OCI-LY1 (cell line): ENCODE measurements at regions not wholly inside any gene's neighbourhood (a gene's known extent, or its start where the extent isn't known, plus 50 kb on each side); places are given as distances from the start of the nearest gene placed in this dataset.

ENCODE experiments used
- H2AFZ ChIP-seq: fragments of 200-600 bp; sonication (generic), shearing (Covaris generic); 2 replicates; pipeline ENCODE4 v1.6.0; 2014; ENCODE audit warnings: antibody characterized with exemption, mild to moderate bottlenecking, low read length
- H3F3A ChIP-seq: fragments of 200-600 bp; sonication (generic), shearing (Covaris generic); 2 replicates; pipeline ENCODE4 v1.6.0; 2014; ENCODE audit warnings: mild to moderate bottlenecking, antibody characterized with exemption, low read length, moderate library complexity; ENCODE audit not compliant: insufficient read depth
- H3K27ac ChIP-seq: fragments of 200-600 bp; sonication (generic); 2 replicates; pipeline ENCODE4 v1.5.1; 2014; ENCODE audit warnings: low read length, mixed run types, mild to moderate bottlenecking, low read depth; ENCODE audit not compliant: poor library complexity, severe bottlenecking
- H3K27me3 ChIP-seq: fragments of 200-600 bp; sonication (generic); 2 replicates; pipeline ENCODE4 v1.6.0; 2014; ENCODE audit warnings: antibody characterized with exemption, mild to moderate bottlenecking, low read length, moderate library complexity; ENCODE audit not compliant: insufficient read depth
- H3K36me3 ChIP-seq: fragments of 200-600 bp; sonication (generic); 2 replicates; pipeline ENCODE4 v1.6.1; 2014; ENCODE audit warnings: mild to moderate bottlenecking, antibody characterized with exemption, low read length, moderate library complexity, mixed read lengths; ENCODE audit not compliant: insufficient read depth
- H3K4me1 ChIP-seq: fragments of 200-600 bp; sonication (generic); 2 replicates; pipeline ENCODE4 v1.5.1; 2014; ENCODE audit warnings: mild to moderate bottlenecking, low read length, moderate library complexity; ENCODE audit not compliant: insufficient read depth, severe bottlenecking
- H3K4me2 ChIP-seq: fragments of 200-600 bp; sonication (generic), shearing (Covaris generic); 2 replicates; pipeline ENCODE4 v1.6.1; 2014; ENCODE audit warnings: low read length
- H3K4me3 ChIP-seq: fragments of 200-600 bp; sonication (generic); 2 replicates; pipeline ENCODE4 v1.5.1; 2014; ENCODE audit warnings: low read length, low read depth, mild to moderate bottlenecking, mixed read lengths; ENCODE audit not compliant: poor library complexity, severe bottlenecking
- H3K79me2 ChIP-seq: fragments of 200-600 bp; shearing (Covaris generic); 2 replicates; pipeline ENCODE4 v1.6.1; 2016; ENCODE audit warnings: mixed run types, low read length, mixed read lengths; ENCODE audit not compliant: insufficient read depth
- H3K9ac ChIP-seq: fragments of 200-600 bp; sonication (generic), shearing (Covaris generic); 2 replicates; pipeline ENCODE4 v1.6.1; 2014; ENCODE audit warnings: mild to moderate bottlenecking, low read length, mixed read lengths
- H3K9me2 ChIP-seq: fragments of 200-600 bp; sonication (generic), shearing (Covaris generic); 2 replicates; pipeline ENCODE4 v1.6.1; 2014; ENCODE audit warnings: low read depth, mild to moderate bottlenecking, low read length, mixed read lengths
- H3K9me3 ChIP-seq: fragments of 200-600 bp; shearing (Covaris generic); 2 replicates; pipeline ENCODE4 v1.6.1; 2014; ENCODE audit warnings: low read length, mixed read lengths
- H4K20me1 ChIP-seq: fragments of 200-600 bp; sonication (generic), shearing (Covaris generic); 2 replicates; pipeline ENCODE4 v1.6.0; 2016; ENCODE audit warnings: mild to moderate bottlenecking, low read length; ENCODE audit not compliant: insufficient read depth
- CTCF ChIP-seq: fragments of 200-600 bp; sonication (generic), shearing (Covaris generic); IDR thresholded peaks from 2 replicates; pipeline ENCODE4 v1.5.1; 2017; ENCODE audit warnings: mild to moderate bottlenecking, antibody characterized with exemption, low read length, moderate library complexity, mixed read lengths
- EZH2 ChIP-seq: fragments of 200-600 bp; sonication (generic), shearing (Covaris generic); IDR thresholded peaks from 2 replicates; pipeline ENCODE4 v1.8.0; 2017; ENCODE audit warnings: borderline replicate concordance, mixed run types, mild to moderate bottlenecking, antibody characterized with exemption, low read length, moderate library complexity, mixed read lengths

- Histone ChIP-seq H3K4me1 (no peaks in the 10 kb centered on the region), H3K36me3 (no peaks in the 10 kb centered on the region), H4K20me1 (no peaks in the 10 kb centered on the region), H3K79me2 (no peaks in the 10 kb centered on the region), H3K27me3 (no peaks in the 10 kb centered on the region), H2AFZ (no peak overlapping the region), H3K9ac (no peak overlapping the region), H3F3A (no peaks in the 10 kb centered on the region), H3K9me3 (no peaks in the 10 kb centered on the region), H3K4me2 (no peak overlapping the region), H3K27ac (no peak overlapping the region), H3K9me2 (no peaks in the 10 kb centered on the region), H3K4me3 (no peak overlapping the region)
- TF ChIP-seq EZH2 (no peak), CTCF (no peak)
These were observed 370.9 kb upstream of the SEMA3A start for GRCh38 chr7:84565345-84566074.

GRCh38 chr7:84553711-84554110 is 359.1 kb upstream of the SEMA3A start:
- H3K9me3 ChIP-seq: peaks cover 10% of the 10 kb centered on the region; the same call in 1 of the 2 replicates
- no peak overlapping the region for H3K4me3 ChIP-seq
- H4K20me1 ChIP-seq: no peaks in the 10 kb centered on the region
- no peak overlapping the region for H3K9ac ChIP-seq
- no peaks in the 10 kb centered on the region for H3K79me2 ChIP-seq
- no peaks in the 10 kb centered on the region for H3F3A ChIP-seq
- H3K36me3 ChIP-seq: no peaks in the 10 kb centered on the region
- no peak overlapping the region for H2AFZ ChIP-seq
- H3K4me1 ChIP-seq: no peaks in the 10 kb centered on the region
- H3K4me2 ChIP-seq: no peak overlapping the region
- no peak overlapping the region for H3K27ac ChIP-seq
- H3K9me2 ChIP-seq: no peaks in the 10 kb centered on the region
- H3K27me3 ChIP-seq: no peaks in the 10 kb centered on the region
- no peak for TF ChIP-seq EZH2
- no peak for TF ChIP-seq CTCF

- no peak overlapping the region for H3K9ac ChIP-seq
- no peaks in the 10 kb centered on the region for H3K79me2 ChIP-seq
- H4K20me1 ChIP-seq: no peaks in the 10 kb centered on the region
- no peak for TF ChIP-seq EZH2
- no peak for TF ChIP-seq CTCF
- H3K4me1 ChIP-seq: no peaks in the 10 kb centered on the region
- H3K9me3 ChIP-seq: no peaks in the 10 kb centered on the region
- H3K4me3 ChIP-seq: no peak overlapping the region
- H3K27me3 ChIP-seq: no peaks in the 10 kb centered on the region
- H3K9me2 ChIP-seq: no peaks in the 10 kb centered on the region
- no peak overlapping the region for H2AFZ ChIP-seq
- no peaks in the 10 kb centered on the region for H3K36me3 ChIP-seq
- H3K4me2 ChIP-seq: no peak overlapping the region
- no peak overlapping the region for H3K27ac ChIP-seq
- no peaks in the 10 kb centered on the region for H3F3A ChIP-seq
These were observed 354.8 kb upstream of the SEMA3A start for GRCh38 chr7:84549409-84549808.
